GM19239 (cell line): ENCODE measurements at regions not wholly inside any gene's neighbourhood (a gene's known extent, or its start where the extent isn't known, plus 50 kb on each side); places are given as distances from the start of the nearest gene placed in this dataset.
"Not testable (repeated sequence)": the region's sequence is repeated elsewhere in the genome, so short reads cannot be mapped to it uniquely, and the experiment has no call there.

Experiments used
- DNase-seq: peaks from one replicate; pipeline ENCODE4 v3.0.0; 2011; ENCODE audit warnings: low spot score; ENCODE audit not compliant: insufficient read length
- FAIRE-seq: peaks from 2 replicates; lab custom pipeline; 2011; peaks lifted over from hg19 to GRCh38; lab: Jason Lieb, UNC

- DNase-seq, result no peak
- FAIRE-seq, result no peak
These were observed 413.4 kb upstream of the SLC30A5 start for GRCh38 chr5:68680366-68680765.

DNA sequence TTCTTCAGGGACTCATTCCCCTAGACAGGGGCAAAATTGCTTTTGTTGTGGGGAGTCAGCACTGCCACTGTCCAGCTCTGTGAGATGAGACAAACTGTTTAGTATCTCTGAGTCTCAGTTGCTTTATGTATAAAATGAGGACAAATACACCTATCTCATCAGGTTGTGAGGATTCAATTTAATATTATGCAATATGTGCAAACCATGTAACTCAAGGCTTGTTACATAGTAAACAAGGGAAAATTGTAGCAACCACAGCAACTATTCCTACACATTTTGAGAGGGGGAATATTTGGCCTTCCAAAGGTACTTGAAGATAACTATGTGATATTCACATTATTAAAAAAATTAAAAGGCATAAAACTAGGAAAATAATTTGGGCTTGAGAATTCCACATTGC is 411.9 kb upstream of the SLC30A5 start:
- no peak for FAIRE-seq

DNA sequence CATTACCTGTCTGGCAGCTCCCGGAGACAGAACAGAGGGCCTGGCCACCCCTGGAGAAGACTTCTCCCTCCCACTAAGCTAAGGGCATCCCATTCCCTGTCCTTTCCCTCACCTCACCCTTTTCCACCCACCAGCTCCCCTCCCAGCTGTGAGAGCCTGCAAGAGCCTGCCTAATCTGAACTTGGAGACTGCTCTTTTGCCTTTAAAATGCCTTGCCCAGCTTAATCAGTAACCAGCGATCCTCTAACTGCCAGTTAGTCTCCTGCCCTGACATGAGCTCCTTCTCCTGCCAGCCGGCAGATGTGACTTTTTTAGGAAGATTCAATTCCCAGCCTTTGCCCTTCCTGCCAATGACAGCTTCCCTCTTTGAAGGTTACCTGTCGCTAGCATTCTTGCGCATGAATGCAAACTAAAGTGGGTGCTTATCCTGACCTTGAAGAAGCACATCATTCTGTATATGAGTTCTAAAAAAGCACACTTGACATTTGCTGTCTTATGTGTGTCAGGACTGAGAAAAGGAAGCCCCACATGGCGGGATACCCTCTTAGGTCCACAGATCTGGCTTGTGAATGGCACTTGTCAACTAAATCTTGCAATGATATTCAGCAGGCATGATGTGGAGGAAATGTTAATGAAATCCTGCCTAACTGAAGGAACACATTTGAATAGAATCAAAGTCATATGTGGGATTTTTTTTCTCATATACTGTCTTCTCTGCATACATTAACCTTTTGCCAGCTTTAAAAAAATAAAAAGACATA is 411.2 kb upstream of the SLC30A5 start:
- FAIRE-seq (no peak), DNase-seq (no peak)

More for the DNA sequence above, 411.9 kb upstream of the SLC30A5 start:
- DNase-seq, result no peak

- DNase-seq (no peak), FAIRE-seq (no peak)
These were observed 410.2 kb upstream of the SLC30A5 start for GRCh38 chr5:68683632-68684036.

DNA sequence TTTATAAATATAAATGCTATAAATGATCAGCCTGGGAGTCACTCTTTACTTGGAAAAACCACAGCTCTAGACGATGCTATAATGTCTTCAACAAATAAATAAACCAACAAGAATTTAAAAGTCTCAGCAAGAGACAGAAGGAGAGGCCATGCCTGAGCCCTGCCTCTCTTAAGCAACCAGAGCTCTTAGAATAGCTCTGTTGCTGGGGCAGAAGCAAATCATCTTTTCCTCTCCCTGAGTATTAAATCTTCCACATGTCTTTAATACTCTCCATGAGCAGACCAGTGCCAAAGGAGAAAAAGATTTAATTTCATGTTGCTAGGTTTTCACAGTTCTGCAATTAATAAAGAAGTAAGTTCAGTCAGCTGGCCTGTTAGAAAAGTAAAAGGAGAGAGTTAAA is 408.0 kb upstream of the SLC30A5 start:
- no peak for DNase-seq
- no peak for FAIRE-seq

GRCh38 chr5:68688547-68688946 is 405.3 kb upstream of the SLC30A5 start:
- FAIRE-seq, result no peak

DNA sequence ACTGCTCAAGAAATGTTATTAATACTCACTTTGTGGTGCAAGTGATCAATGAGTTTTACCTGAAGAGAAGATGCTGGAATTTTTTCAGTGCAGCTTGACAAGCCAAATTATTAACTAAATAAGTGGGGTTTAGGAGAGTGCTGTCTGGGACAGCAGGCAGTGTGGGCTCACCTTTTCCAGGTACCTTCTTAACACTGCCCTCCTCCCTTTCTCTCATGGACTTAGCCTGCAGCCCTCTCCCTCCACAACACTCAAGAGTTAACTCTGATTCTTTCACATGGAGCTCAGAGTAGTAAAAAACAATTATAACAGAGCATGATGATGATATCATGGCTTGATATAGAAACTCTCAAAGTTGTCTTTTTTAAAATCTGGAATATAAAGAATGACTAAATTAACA is 404.8 kb upstream of the SLC30A5 start:
- FAIRE-seq, result no peak

More at GRCh38 chr5:68688547-68688946, 405.3 kb upstream of the SLC30A5 start:
- DNase-seq, result no peak

DNA sequence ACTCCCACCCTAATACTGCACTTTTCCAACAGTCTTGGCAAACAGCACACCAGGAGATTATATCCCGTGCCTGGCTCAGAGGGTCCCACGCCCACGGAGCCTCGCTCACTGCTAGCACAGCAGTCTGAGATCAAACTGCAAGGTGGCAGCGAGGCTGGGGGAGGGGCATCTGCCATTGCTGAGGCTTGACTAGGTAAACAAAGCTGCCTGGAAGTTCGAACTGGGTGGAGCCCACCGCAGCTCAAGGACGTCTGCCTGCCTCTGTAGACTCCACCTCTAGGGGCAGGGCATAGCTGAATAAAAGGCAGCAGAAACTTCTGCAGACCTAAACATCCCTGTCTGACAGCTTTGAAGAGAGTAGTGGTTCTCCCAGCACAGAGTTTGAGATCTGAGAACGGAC is 401.9 kb upstream of the SLC30A5 start:
- not testable (repeated sequence) for DNase-seq, FAIRE-seq

More for the DNA sequence above, 404.8 kb upstream of the SLC30A5 start:
- DNase-seq, result no peak

DNA sequence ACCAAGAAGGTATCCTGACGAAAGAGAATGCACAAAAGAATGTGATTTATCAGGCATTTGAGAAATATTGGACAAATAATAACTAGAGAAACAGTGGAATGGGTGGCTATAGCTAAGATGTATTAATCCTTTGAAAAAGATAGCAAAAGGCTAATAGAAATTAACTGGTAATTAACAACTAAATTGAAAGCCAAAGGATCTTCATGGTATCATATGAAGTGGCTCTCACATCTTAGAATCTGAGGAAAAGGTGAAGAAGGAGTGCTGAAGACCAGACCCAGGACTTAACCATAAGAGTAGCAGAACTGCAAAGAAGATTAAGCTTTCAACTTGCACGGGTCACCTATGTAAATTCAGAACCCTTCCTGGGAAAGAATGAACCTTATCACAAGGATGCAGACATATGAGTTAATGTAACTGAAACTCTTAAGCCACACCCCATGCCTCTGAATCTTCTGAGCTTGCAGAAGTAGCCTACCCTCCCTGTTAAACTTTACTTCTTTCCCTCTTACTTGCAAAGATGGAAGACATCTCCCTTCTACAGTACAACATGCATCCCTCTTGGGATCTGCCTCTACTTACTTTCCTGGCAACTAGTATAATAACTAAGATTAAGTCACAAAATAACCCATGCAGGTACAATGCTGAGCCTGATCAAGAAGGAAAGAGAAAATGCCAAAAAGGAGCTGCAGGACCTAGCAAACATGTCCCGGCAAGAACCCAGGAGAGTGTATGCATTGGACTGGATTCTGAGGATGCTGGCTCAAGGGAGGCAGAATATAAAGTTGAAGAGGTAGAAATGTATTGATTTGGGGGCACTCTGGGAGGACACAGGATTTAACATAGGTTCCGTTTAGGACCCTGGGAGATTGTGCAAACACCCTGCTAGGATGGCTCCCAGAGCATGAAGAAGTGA is 395.5 kb upstream of the SLC30A5 start:
- FAIRE-seq (no peak), DNase-seq (no peak)

DNA sequence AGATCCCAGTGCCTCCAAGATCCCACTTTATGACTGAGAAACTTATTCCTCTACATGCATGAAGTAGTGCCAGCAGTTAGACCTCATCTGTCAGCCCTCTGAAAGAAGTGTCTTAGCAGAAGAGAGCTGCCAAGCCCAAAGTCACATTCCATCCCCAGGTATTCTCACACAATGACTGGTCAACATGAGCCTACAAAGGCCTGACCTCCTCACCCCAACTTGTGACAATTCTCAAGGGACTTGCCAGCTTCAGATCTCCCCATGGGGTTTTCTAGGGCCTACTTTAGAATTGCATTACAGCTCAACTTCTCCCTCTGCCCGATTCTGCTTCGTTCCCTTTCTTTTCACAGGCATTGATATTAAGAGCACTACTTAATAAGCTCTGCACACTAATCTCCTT is 393.8 kb upstream of the SLC30A5 start:
- FAIRE-seq, result no peak

GRCh38 chr5:68707575-68707974 is 386.2 kb upstream of the SLC30A5 start:
- no peak for FAIRE-seq
- no peak for DNase-seq

More for the DNA sequence above, 393.8 kb upstream of the SLC30A5 start:
- DNase-seq, result no peak

GRCh38 chr5:68708156-68708841 is 385.5 kb upstream of the SLC30A5 start:
- DNase-seq, result no peak
- no peak for FAIRE-seq

GRCh38 chr5:68708842-68709170 is 385.0 kb upstream of the SLC30A5 start:
- DNase-seq, result no peak

DNA sequence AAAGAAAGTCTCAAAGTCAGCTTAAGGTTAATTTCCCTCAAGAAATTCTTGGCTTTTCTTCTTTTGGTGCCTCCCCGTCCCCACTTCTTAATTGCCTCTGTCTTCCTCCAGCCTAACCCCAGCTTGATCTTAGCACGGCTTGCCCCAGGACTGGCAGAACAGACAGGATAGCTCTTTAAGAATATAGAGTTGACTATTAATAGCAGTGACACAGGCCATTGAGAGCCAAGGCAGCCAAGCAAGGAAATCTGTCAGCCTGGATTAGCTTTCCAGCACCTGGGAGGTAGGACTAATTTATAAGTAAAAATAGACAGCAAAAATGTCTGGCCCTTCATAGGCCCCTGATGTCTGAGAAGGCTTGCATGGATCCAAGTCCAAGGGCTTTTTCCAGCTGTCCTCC is 384.6 kb upstream of the SLC30A5 start:
- FAIRE-seq (no peak), DNase-seq (no peak)

More at GRCh38 chr5:68708842-68709170, 385.0 kb upstream of the SLC30A5 start:
- no peak for FAIRE-seq

- no peak for DNase-seq
- FAIRE-seq, result peak; percentile 86
These were observed 383.3 kb upstream of the SLC30A5 start for GRCh38 chr5:68710514-68710913.

- DNase-seq, result peak; percentile 37
- FAIRE-seq, result peak; percentile 75
These were observed 382.3 kb upstream of the SLC30A5 start for GRCh38 chr5:68711293-68712200.

- DNase-seq (no peak), FAIRE-seq (no peak)
These were observed 379.0 kb upstream of the SLC30A5 start for GRCh38 chr5:68714810-68715209.

DNA sequence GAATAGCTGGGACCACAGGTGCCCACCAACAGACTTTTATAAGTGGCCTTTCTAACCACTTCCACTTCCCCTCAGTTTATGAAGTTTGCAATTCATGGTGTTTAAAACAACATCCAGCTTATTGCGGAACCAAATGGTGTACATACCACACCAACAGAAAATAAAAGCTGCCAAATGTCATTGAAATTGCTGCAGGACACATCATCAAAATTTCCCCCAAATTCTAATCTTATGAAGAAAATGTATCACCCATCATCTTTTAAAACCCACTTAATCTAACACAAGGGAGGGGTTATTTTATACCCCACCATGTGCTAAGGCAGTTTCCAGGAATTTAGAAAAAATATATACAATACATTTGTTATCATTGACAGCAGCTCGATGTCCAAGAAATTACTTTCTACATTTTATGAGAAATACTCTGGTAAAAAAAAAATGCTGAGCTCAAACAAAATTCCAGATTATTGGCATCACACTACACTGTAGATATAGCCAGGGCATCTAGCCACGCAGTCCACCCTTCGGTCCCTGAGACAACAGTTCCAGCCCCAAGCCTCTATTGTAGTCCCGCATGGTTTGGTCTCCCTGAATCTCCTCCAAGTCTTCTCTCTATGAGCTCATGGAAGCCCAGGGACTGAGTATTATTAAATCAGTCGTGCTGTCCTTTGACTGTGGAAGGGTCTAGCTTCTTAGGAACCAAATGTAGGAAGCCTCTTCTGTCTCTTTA is 372.8 kb upstream of the SLC30A5 start:
- DNase-seq, result no peak
- no peak for FAIRE-seq

DNA sequence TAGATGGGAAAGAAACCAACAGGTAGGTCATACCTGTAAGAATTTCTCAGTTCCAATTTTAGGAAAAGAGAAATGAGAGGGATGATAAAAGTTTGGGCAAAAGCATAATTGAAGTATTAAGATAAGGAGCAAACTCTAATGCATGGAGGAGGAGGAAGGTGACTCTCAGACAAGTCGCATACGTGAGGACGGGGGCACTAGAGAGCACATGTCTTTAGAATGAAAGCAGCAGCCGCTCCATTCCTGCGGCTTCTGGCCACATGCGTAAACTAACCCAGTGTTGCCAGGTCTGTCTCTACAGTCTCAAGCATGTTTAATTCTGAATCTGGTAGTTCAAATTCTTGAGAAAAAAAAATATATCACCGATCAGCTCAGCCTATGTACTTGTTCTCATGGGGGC is 371.5 kb upstream of the SLC30A5 start:
- no peak for FAIRE-seq

More for the DNA sequence above, 371.5 kb upstream of the SLC30A5 start:
- no peak for DNase-seq
